ENCODE measurements at regions not wholly inside any gene's neighbourhood (a gene's known extent, or its start where the extent isn't known, plus 50 kb on each side); places are given as distances from the start of the nearest gene placed in this dataset.

DNA sequence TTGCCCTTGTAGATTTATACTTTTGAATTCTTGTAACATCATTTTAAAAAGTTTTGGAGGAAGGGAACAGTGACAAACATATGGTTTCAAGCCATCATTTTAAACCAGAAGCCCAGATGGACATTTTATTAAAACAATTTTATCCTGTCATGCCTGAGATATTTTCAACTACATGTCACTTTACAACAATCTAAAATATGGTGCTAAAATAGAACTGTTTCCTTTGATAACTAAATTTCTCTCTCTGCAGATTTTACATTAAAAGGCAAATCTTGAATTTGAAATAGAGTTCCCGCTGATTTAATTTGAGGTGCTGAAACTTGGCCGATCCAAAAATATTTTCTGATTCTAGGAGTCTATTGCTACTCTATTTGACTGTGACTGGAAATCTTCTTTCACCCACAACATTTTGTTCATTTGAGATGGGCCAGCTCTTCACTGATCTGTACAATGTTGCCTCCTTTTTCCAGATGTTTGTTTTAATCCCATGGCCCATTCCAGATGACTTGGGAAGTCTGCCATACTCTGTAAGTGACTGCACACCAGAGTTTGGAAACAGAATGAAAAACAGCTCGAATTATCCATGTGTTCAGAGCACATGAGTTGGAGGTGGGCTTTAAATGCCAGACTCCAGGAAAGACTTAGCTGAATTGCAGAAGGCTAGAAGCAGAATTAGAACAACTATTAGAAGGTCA is 402.5 kb downstream of the TMEM135 start:
- no peaks in the 10 kb centered on the region for H3K9me3 ChIP-seq
- no peaks in the 10 kb centered on the region for H3K4me1 ChIP-seq
- no peak for DNase-seq
- no peaks in the 10 kb centered on the region for H3K36me3 ChIP-seq
- no peak for TF ChIP-seq POLR2A (IDR thresholded peaks at IDR 0.05)
- TF ChIP-seq, protein P1, sequence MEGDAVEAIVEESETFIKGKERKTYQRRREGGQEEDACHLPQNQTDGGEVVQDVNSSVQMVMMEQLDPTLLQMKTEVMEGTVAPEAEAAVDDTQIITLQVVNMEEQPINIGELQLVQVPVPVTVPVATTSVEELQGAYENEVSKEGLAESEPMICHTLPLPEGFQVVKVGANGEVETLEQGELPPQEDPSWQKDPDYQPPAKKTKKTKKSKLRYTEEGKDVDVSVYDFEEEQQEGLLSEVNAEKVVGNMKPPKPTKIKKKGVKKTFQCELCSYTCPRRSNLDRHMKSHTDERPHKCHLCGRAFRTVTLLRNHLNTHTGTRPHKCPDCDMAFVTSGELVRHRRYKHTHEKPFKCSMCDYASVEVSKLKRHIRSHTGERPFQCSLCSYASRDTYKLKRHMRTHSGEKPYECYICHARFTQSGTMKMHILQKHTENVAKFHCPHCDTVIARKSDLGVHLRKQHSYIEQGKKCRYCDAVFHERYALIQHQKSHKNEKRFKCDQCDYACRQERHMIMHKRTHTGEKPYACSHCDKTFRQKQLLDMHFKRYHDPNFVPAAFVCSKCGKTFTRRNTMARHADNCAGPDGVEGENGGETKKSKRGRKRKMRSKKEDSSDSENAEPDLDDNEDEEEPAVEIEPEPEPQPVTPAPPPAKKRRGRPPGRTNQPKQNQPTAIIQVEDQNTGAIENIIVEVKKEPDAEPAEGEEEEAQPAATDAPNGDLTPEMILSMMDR (IDR thresholded peaks at IDR 0.05), result no peak
- H3K4me3 ChIP-seq, result no peak overlapping the region
- H3K27me3 ChIP-seq, result no peaks in the 10 kb centered on the region
- no peak overlapping the region for H3K27ac ChIP-seq

DNA sequence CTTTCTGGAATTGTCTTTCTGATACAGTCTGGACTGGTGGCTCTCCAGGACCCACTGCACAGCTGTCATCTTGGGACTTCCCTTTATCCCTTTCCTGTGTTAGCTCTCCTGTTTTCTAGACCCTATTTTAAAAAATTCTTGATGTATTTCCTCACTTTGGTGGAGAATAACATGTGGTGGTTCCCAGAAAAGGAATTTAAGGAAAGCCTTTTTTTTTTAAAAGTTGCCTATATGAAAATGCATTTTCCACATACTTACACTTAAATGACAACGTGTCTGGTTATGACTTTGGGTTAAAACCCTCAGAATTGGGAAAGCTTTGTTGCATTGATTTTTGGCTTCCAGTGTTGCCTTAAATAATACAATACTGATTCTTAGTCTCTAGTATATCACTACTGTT is 400.7 kb downstream of the TMEM135 start:
- H3K36me3 ChIP-seq, result no peaks in the 10 kb centered on the region
- no peak overlapping the region for H3K27ac ChIP-seq
- no peak overlapping the region for H3K4me3 ChIP-seq
- DNase-seq, result no peak
- H3K27me3 ChIP-seq, result no peaks in the 10 kb centered on the region
- TF ChIP-seq, protein P1 (IDR thresholded peaks at IDR 0.05), result no peak
- TF ChIP-seq POLR2A (IDR thresholded peaks at IDR 0.05), result no peak
- H3K9me3 ChIP-seq, result no peaks in the 10 kb centered on the region
- H3K4me1 ChIP-seq, result no peaks in the 10 kb centered on the region

DNA sequence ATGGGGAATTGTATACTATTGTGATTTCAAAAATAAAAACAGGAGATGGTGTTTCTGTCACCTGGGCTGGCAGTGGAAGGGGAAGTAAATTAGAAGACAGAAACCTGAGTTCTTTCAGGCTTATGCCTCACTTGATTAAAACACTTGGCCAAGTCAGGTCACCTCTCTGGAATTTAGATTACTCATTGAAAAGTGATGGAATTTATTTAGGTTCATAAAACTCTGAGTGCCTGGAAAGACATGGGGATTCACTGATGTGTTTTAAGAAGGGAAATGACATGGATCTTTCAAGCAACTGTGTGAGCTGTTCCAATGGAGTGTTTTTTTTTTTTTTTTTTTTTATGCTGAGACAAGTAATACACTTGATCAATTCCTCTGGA is 400.1 kb downstream of the TMEM135 start:
- H3K27ac ChIP-seq, result no peak overlapping the region
- H3K36me3 ChIP-seq, result no peaks in the 10 kb centered on the region
- TF ChIP-seq POLR2A (IDR thresholded peaks at IDR 0.05), result no peak
- TF ChIP-seq, protein P1 (IDR thresholded peaks at IDR 0.05), result no peak
- no peaks in the 10 kb centered on the region for H3K27me3 ChIP-seq
- no peak overlapping the region for H3K4me3 ChIP-seq
- no peak for DNase-seq
- H3K9me3 ChIP-seq, result no peaks in the 10 kb centered on the region
- H3K4me1 ChIP-seq, result no peaks in the 10 kb centered on the region

DNA sequence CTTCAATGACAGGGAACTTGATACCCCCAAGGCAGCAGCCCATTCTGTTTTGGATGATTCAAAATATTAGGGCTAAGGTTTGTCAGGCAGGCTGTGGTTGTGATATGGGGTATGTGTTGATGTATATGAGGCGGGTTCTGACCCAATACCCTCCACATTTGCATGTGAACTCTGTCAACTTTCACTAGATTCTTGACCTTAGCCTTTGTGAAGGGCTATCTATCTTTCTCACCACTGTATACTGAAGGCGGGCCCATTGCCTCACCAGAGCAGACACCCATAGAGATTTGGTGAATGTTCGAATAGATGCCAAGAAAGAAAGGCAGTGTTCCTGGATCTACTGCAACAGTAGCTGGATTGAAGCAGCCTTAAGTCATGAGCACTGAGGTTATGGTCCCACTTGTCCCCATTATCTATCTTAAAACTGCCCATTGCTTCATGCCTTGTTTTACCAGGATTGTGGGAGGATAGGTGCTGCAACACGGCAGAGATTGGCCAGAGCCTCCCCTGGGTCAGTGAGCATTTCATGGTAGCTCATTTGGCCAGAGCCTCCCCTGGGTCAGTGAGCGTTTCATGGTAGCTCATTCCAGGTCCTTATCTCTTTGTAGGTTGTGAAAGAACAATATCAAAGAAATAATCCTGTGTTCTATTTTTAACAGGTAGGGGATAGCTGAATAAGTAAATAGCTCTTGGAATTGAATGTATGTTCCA is 399.6 kb downstream of the TMEM135 start:
- Histone ChIP-seq H3K36me3 (no peaks in the 10 kb centered on the region), H3K4me1 (no peaks in the 10 kb centered on the region), H3K27ac (no peak overlapping the region), H3K9me3 (no peaks in the 10 kb centered on the region), H3K4me3 (no peak overlapping the region), H3K27me3 (no peaks in the 10 kb centered on the region)
- no peak for TF ChIP-seq POLR2A (IDR thresholded peaks at IDR 0.05)
- TF ChIP-seq, protein P1 (IDR thresholded peaks at IDR 0.05), result no peak
- DNase-seq, result no peak

DNA sequence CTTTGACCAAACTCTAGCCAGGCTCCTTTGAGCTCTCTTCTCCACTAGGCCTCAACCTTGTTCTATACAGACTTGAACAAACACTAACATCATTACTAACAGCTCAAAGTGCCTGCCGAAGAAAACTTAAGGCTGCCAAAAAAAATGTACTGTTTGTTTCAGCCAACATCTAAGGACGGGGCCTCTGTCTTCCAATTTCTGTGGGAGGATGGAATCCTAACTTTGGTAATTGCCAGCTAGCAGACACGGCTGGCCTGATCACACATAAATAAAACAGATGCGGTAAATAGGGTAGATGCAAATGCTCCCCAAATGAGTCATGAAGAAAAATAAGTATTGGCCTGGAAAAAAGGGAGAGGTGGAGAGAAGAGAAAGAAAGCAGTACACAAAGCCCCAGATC is 394.3 kb downstream of the TMEM135 start:
- H3K36me3 ChIP-seq, result no peaks in the 10 kb centered on the region
- H3K27me3 ChIP-seq, result no peaks in the 10 kb centered on the region
- H3K4me1 ChIP-seq, result no peaks in the 10 kb centered on the region
- TF ChIP-seq POLR2A (IDR thresholded peaks at IDR 0.05), result no peak
- TF ChIP-seq, protein P1 (IDR thresholded peaks at IDR 0.05), result no peak
- H3K4me3 ChIP-seq, result no peak overlapping the region
- DNase-seq, result no peak
- no peaks in the 10 kb centered on the region for H3K9me3 ChIP-seq
- H3K27ac ChIP-seq, result no peak overlapping the region

Data from Peyer's patch (tissue), 4 donors.